GM12865 (cell line): ENCODE measurements at regions not wholly inside any gene's neighbourhood (a gene's known extent, or its start where the extent isn't known, plus 50 kb on each side); places are given as distances from the start of the nearest gene placed in this dataset.

Source experiments
- DNase-seq: peaks from one replicate; pipeline ENCODE4 v3.0.0; 2010; ENCODE audit warnings: low read depth
- H3K4me3 ChIP-seq: 2 replicates; pipeline ENCODE4 v1.5.1; 2011; ENCODE audit warnings: mild to moderate bottlenecking, low read depth, low read length, control low read depth
- CTCF ChIP-seq: IDR thresholded peaks from 2 replicates; pipeline ENCODE4 v1.5.1; 2011; ENCODE audit warnings: low read length, control low read depth, low read depth, inconsistent platforms; ENCODE audit not compliant: insufficient read depth; ENCODE audit errors: missing control alignments

GRCh38 chr18:24801001-24801400 is 340.6 kb downstream of the HRH4 start:
- no peak for DNase-seq
- H3K4me3 ChIP-seq: no peak overlapping the region
- no peak for TF ChIP-seq CTCF

GRCh38 chr18:24802456-24802855 is 342.0 kb downstream of the HRH4 start:
- no peak overlapping the region for H3K4me3 ChIP-seq
- no peak for DNase-seq
- TF ChIP-seq CTCF: no peak

- no peak for DNase-seq
- no peak overlapping the region for H3K4me3 ChIP-seq
- TF ChIP-seq CTCF: no peak
Measured at GRCh38 chr18:24805156-24805555, 344.7 kb downstream of the HRH4 start.

GRCh38 chr18:24809173-24809950 is 348.9 kb downstream of the HRH4 start:
- DNase-seq: no peak
- no peak for TF ChIP-seq CTCF
- H3K4me3 ChIP-seq: no peak overlapping the region

GRCh38 chr18:24810561-24811305 is 350.3 kb downstream of the HRH4 start:
- H3K4me3 ChIP-seq: no peak overlapping the region
- DNase-seq: no peak
- TF ChIP-seq CTCF: no peak

GRCh38 chr18:24811950-24812681 is 351.7 kb downstream of the HRH4 start:
- TF ChIP-seq CTCF: no peak
- no peak for DNase-seq
- H3K4me3 ChIP-seq: no peak overlapping the region
